ENCODE measurements at regions not wholly inside any gene's neighbourhood (a gene's known extent, or its start where the extent isn't known, plus 50 kb on each side); places are given as distances from the start of the nearest gene placed in this dataset.
"Not testable (repeated sequence)": the region's sequence is repeated elsewhere in the genome, so short reads cannot be mapped to it uniquely, and the experiment has no call there.

GRCh38 chr15:20680257-20680815 is 138.7 kb upstream of the GOLGA6L6 start:
- H3K4me3 ChIP-seq; H3K27ac ChIP-seq; DNase-seq (ENCODE audit: low spot score): not testable (repeated sequence)

GRCh38 chr15:20672470-20672869 is 130.9 kb upstream of the GOLGA6L6 start:
- Histone ChIP-seq H3K27ac (no peak overlapping the region), H3K4me3 (no peak overlapping the region)
- DNase-seq (ENCODE audit: low spot score), result no peak
- no peak for TF ChIP-seq CTCF (IDR thresholded peaks at IDR 0.05)

DNA sequence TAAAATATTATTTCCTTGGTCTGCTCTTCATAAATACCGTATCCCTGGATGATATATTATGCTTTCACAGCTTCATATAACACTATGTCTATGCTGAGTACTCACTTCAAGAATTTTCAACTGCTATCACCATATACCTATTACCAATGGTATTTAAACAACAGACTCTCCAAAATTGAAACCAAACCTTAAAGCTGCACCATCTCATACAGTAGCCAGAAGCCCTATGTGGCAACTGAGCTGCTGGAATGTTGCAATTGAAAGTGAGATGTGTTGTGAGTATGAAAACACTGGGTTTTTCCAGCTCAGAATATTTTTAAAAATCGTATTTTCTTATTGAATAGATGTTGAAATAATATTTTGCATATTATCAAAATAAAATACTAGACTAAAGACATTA is 130.1 kb upstream of the GOLGA6L6 start:
- TF ChIP-seq CTCF (IDR thresholded peaks at IDR 0.05), result no peak
- no peak for DNase-seq (ENCODE audit: low spot score)
- Histone ChIP-seq H3K27ac (no peak overlapping the region), H3K4me3 (no peak overlapping the region)

DNA sequence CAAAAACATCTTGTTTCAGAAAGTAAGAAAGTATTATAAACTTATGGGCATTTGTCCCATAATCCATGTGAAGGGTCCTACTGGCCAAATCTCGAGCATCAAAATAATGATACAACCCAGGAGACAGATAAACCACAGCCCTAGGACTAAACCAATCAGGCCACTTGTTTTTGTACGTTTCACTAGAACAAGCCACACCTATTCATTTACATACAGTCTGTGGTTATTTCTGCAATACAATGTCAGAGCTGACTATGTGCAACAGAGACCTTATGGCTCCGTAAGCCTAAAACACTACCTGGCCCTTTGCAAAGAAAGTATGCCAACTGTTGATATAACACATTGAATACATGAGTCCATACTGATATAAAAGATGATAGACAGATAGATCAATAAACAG is 124.8 kb upstream of the GOLGA6L6 start:
- DNase-seq (ENCODE audit: low spot score); H3K4me3 ChIP-seq; H3K27ac ChIP-seq: not testable (repeated sequence)

GRCh38 chr15:20665653-20666052 is 124.1 kb upstream of the GOLGA6L6 start:
- Histone ChIP-seq H3K4me3 (no peak overlapping the region), H3K27ac (no peak overlapping the region)
- no peak for TF ChIP-seq CTCF (IDR thresholded peaks at IDR 0.05)
- no peak for DNase-seq (ENCODE audit: low spot score)

DNA sequence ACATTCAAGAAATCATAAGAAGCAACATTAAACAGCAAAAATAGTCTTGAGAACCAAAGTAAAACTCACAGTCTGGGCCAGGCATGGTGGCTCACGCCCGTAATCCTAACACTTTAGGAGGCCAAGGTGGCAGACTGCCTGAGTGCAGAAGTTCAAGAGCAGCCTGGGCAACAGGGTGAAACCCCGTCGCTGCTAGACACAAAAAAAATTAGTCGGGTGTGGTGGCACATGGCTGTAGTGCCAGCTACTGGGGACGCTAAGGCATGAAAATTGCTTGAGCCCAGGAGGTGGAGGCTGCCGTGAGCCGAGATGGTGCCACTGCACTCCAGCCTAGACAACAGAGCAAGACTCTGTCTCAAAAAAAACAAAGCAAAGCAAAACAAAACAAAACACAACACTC is 117.7 kb upstream of the GOLGA6L6 start:
- no peak for TF ChIP-seq CTCF (IDR thresholded peaks at IDR 0.05)
- no peak for DNase-seq (ENCODE audit: low spot score)
- Histone ChIP-seq H3K4me3 (no peak overlapping the region), H3K27ac (no peak overlapping the region)

- H3K4me3 ChIP-seq, result no peak overlapping the region
- no peak overlapping the region for H3K27ac ChIP-seq
- TF ChIP-seq CTCF (IDR thresholded peaks at IDR 0.05), result no peak
- no peak for DNase-seq (ENCODE audit: low spot score)
Observed at GRCh38 chr15:20658024-20658423, 116.4 kb upstream of the GOLGA6L6 start.

DNA sequence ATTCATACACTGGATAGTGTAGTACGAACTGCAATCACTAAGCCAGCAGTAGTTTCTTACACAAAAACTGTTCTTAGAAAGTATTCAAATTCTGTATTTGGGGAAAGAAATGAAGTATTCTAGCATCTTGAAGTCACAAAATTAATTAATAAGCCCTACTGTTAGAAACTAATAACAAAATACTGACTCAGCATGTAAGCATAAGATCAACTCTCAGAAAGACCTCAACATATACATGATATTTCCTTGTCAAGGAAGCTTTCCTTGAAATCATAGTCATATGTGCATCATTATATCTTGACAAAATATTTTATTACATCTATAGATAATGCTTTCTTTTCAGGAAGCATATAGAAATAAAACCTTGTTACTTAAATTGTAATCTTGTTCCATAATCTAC is 115.5 kb upstream of the GOLGA6L6 start:
- DNase-seq (ENCODE audit: low spot score), result no peak
- no peak for TF ChIP-seq CTCF (IDR thresholded peaks at IDR 0.05)
- Histone ChIP-seq H3K27ac (no peak overlapping the region), H3K4me3 (no peak overlapping the region)
